Ovary (tissue), 7 donors: ENCODE measurements at regions not wholly inside any gene's neighbourhood (a gene's known extent, or its start where the extent isn't known, plus 50 kb on each side); places are given as distances from the start of the nearest gene placed in this dataset.

Experiments
- DNase-seq, 5 donors: peaks; one replicate each; pipeline ENCODE4 v3.0.0-alpha.2; 2019 to 2020
- H3K27ac ChIP-seq, 2 donors: fragments of 200-600 bp; one replicate each; pipeline versions ENCODE4 v1.5.1 to v1.8.0; 2019 to 2022
- H3K27me3 ChIP-seq: fragments of 200-600 bp; one replicate; pipeline ENCODE4 v1.8.0; 2022
- H3K36me3 ChIP-seq: fragments of 200-600 bp; sonication (generic); one replicate; pipeline ENCODE4 v1.5.1; 2019
- H3K4me1 ChIP-seq: one replicate; pipeline ENCODE4 v1.8.1; 2013; ENCODE audit warnings: mild to moderate bottlenecking, moderate library complexity; ENCODE audit not compliant: insufficient read depth
- H3K4me3 ChIP-seq: fragments of 200-600 bp; sonication (generic); one replicate; pipeline ENCODE4 v1.5.1; 2017
- H3K9me3 ChIP-seq, 2 donors: fragments of 200-600 bp in 1 of 2; sonication (generic) in 1 of 2; one replicate each; pipeline versions ENCODE4 v1.5.1 to v1.8.1; 2013 to 2019; ENCODE audit warnings: mild to moderate bottlenecking in 1 of 2, moderate library complexity in 1 of 2
- CTCF ChIP-seq, 3 donors: fragments of 450-650 bp in 2 of 3; fragments of 200-600 bp in 1 of 3; IDR thresholded peaks; one replicate each; pipeline versions ENCODE4 v1.5.1 to v1.8.0; 2016 to 2022; ENCODE audit warnings: antibody characterized with exemption in 3 of 3, mild to moderate bottlenecking in 1 of 3
- EP300 ChIP-seq: sonication (generic); formaldehyde crosslinking; IDR thresholded peaks from one replicate; pipeline ENCODE4 v1.6.1; 2017; ENCODE audit warnings: antibody characterized with exemption
- POLR2A ChIP-seq: fragments of 450-650 bp; IDR thresholded peaks from one replicate; pipeline ENCODE4 v1.6.1; 2017; ENCODE audit warnings: antibody characterized with exemption, mild to moderate bottlenecking, moderate library complexity
- WGBS, 3 donors: extraction: QIAGEN DNeasy Blood & Tissue Kit in 1 of 3; methylation state at CpG; one replicate each; pipeline versions ENCODE4 v1.1.5 to v1.1.7; 2013 to 2017; 5-methylcytosine and 5-hydroxymethylcytosine counted together
- intact Hi-C, 4 donors: fragments of 100-400 bp; cut with DNase I; formaldehyde crosslinking; loops; one replicate each; pipeline versions ENCODE4 v1.11.0 to v1.15.1; 2022 to 2023
- donor health status: DM: no; HTN: no; CAD: no; lungs with moderate emphysema.
- donor health status: DM: no; HTN: no; CAD: no.
- donor health status: Bipolar disorder and iron deficiency.
- donor health status: DM: no; HTN: no; CAD: no.
- donor health status: DM: yes; HTN: yes; CAD: no.

GRCh38 chr5:179488491-179488890, 61.9 kb upstream of the RUFY1 start:
- Histone ChIP-seq H3K27me3 (no peaks in the 10 kb centered on the region), H3K4me1 (no peaks in the 10 kb centered on the region), H3K9me3 (no peaks in the 10 kb centered on the region), H3K4me3 (no peak overlapping the region), H3K36me3 (no peaks in the 10 kb centered on the region), H3K27ac (no peak overlapping the region)
- 8 to 14% (median 13%) methylated on average over 8 of the region's 8 CpGs for WGBS, 3 donors
- intact Hi-C loops, result loop anchor here in 1 of 4 donors (10.0 kb wide), 1 partner anchor 144 kb away; the partner anchor contains the start of gene ADAMTS2
- TF ChIP-seq POLR2A (no peak), CTCF (IDR thresholded peaks at IDR 0.05) (no peak), EP300 (no peak)
- DNase-seq, result no peak

GRCh38 chr5:179487145-179487544, 63.2 kb upstream of the RUFY1 start:
- Histone ChIP-seq H3K9me3 (no peaks in the 10 kb centered on the region), H3K27ac (no peak overlapping the region), H3K27me3 (no peaks in the 10 kb centered on the region), H3K4me1 (no peaks in the 10 kb centered on the region), H3K4me3 (no peak overlapping the region), H3K36me3 (no peaks in the 10 kb centered on the region)
- WGBS, 3 donors, result 86 to 94% (median 89%) methylated on average over 8 of the region's 8 CpGs
- no peak for DNase-seq
- TF ChIP-seq CTCF (IDR thresholded peaks at IDR 0.05), result no peak
- no peak for TF ChIP-seq EP300
- TF ChIP-seq POLR2A, result no peak
- intact Hi-C loops, result loop anchor here in 1 of 4 donors (10.0 kb wide), 1 partner anchor 142 kb away; the partner anchor contains the start of gene ADAMTS2

- WGBS, 3 donors, result 63 to 83% (median 75%) methylated on average over 16 of the region's 16 CpGs
- no peaks in the 10 kb centered on the region for H3K4me1 ChIP-seq
- no peaks in the 10 kb centered on the region for H3K27me3 ChIP-seq
- no peaks in the 10 kb centered on the region for H3K36me3 ChIP-seq
- intact Hi-C loops, result loop anchor here in 1 of 4 donors (10.0 kb wide), 1 partner anchor 142 kb away; the partner anchor contains the start of gene ADAMTS2
- no peak overlapping the region for H3K27ac ChIP-seq
- H3K4me3 ChIP-seq, result no peak overlapping the region
- no peak for TF ChIP-seq POLR2A
- TF ChIP-seq EP300, result no peak
- TF ChIP-seq CTCF (IDR thresholded peaks at IDR 0.05), result no peak
- H3K9me3 ChIP-seq, result no peaks in the 10 kb centered on the region
- no peak for DNase-seq
Measured at GRCh38 chr5:179486596-179487051, 63.7 kb upstream of the RUFY1 start.

- TF ChIP-seq EP300, result no peak
- TF ChIP-seq POLR2A, result no peak
- no peak for TF ChIP-seq CTCF (IDR thresholded peaks at IDR 0.05)
- intact Hi-C loops, result loop anchor here in 1 of 4 donors (10.0 kb wide), 1 partner anchor 141 kb away; the partner anchor contains the start of gene ADAMTS2
Measured at GRCh38 chr5:179485845-179486575, 64.3 kb upstream of the RUFY1 start.

More at GRCh38 chr5:179485845-179486575, 64.3 kb upstream of the RUFY1 start:
- Histone ChIP-seq H3K4me1 (no peaks in the 10 kb centered on the region), H3K27me3 (no peaks in the 10 kb centered on the region), H3K9me3 (no peaks in the 10 kb centered on the region), H3K4me3 (no peak overlapping the region), H3K27ac (no peak overlapping the region), H3K36me3 (no peaks in the 10 kb centered on the region)
- WGBS, 3 donors, result 68 to 79% (median 76%) methylated on average over 13 of the region's 13 CpGs
- DNase-seq, result no peak
